T-helper 2 cell treated with Interferon-gamma antibody and Interleukin-4, amounts not matched to agents 5 μg/mL and 100 μg/mL, for 36 hours (primary cell): ENCODE measurements at regions not wholly inside any gene's neighbourhood (a gene's known extent, or its start where the extent isn't known, plus 50 kb on each side); places are given as distances from the start of the nearest gene placed in this dataset.

Experiments
- DNase-seq: peaks from one replicate; pipeline ENCODE4 v3.0.0; 2021; ENCODE audit warnings: low spot score
- H3K27ac Mint-ChIP-seq: one replicate; pipeline ENCODE4 v1.8.0; 2021; ENCODE audit warnings: mild to moderate bottlenecking, mixed read lengths
- H3K27me3 Mint-ChIP-seq: one replicate; pipeline ENCODE4 v1.8.0; 2021; ENCODE audit warnings: low read depth, mixed read lengths
- H3K36me3 Mint-ChIP-seq: one replicate; pipeline ENCODE4 v1.8.0; 2021; ENCODE audit warnings: low read depth, mixed read lengths
- H3K4me1 Mint-ChIP-seq: one replicate; pipeline ENCODE4 v1.8.0; 2021; ENCODE audit warnings: low read depth, mixed read lengths
- H3K4me3 Mint-ChIP-seq: one replicate; pipeline ENCODE4 v1.8.0; 2022; ENCODE audit warnings: mild to moderate bottlenecking, moderate library complexity, mixed read lengths
- H3K9me3 Mint-ChIP-seq: one replicate; pipeline ENCODE4 v1.8.0; 2021; ENCODE audit warnings: mixed read lengths

DNA sequence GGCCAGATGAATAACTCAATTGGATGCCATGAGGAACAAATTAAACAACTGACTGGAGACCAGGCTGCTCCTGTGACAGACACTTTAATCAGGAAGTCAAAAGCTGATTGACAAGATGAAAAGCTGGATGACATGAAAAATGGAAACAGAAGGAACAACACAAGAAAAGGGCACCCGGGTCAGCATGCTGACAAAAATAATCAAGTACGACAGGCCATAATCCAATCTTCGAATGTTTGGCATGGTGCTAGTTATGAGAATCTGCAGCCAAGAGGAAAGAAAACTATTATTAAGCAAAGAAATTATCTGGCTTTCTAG, 544.7 kb downstream of the ETNK1 start:
- H3K9me3 Mint-ChIP-seq, result peaks cover 19% of the 10 kb centered on the region

DNA sequence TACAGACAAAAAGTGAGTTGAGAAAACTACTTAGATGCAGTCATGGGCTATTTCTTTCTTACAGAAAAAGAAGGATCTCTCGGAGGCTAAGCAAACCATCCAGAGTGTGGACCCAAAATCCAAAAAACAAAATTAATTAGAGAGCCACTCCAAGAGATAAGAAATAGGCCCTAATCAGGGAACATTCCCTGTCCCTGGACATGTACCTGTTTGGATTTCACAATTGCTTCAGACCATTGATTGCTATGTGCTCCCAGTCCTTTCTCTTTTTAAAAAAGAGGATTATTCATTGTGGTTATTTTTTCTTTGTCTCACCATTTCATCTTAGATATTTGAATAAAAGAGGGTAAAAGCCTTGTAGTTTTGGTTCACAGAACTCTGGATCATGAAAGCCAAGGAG, 549.9 kb downstream of the ETNK1 start:
- Mint-ChIP-seq H3K36me3 (no peaks in the 10 kb centered on the region), H3K4me3 (no peak overlapping the region), H3K27ac (no peak overlapping the region), H3K9me3 (peaks cover 15% of the 10 kb centered on the region), H3K4me1 (no peaks in the 10 kb centered on the region), H3K27me3 (no peaks in the 10 kb centered on the region)
- no peak for DNase-seq

More for the DNA sequence above, 544.7 kb downstream of the ETNK1 start:
- DNase-seq, result no peak
- Mint-ChIP-seq H3K4me1 (no peaks in the 10 kb centered on the region), H3K36me3 (no peaks in the 10 kb centered on the region), H3K27ac (no peak overlapping the region), H3K27me3 (no peaks in the 10 kb centered on the region), H3K4me3 (no peak overlapping the region)

DNA sequence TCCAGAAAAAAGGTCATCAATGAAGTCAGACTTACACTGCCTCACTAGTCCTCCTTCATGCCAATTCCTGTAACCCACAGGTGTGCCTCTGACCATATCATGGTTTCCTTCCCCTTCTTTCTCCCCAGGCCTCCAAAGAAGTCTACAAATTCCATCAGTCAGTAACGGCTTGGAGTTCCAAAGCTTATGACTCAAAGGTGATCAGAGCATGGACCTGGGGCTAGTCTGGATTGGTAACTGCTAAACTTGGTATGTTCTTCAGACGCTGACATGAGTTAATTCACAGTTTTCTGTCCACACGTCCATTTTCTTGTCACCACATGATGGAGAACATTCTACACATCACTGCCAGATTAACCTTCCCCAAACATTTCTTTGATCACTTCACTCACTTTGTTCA, 560.4 kb downstream of the ETNK1 start:
- Mint-ChIP-seq H3K4me1 (no peaks in the 10 kb centered on the region), H3K4me3 (no peak overlapping the region)

DNA sequence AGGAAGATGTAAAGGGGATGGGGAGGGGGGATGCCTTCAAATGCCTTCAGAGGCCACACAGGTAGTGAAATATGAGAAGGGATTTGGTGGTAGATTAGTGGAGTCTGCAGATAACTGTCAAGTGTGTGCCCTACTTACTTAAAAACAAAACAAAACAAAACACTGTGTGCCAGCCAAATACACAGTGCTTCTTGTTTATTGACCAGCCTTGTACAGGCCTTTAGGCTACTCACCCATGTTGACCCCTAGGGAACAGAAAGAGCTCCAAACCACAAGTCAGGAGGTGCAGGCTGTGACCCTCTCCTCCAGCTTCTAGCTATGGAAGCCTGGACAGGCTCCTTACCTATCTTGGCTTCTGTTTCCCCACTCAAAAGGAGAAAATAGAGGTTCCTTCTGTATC, 562.0 kb downstream of the ETNK1 start:
- no peak overlapping the region for H3K4me3 Mint-ChIP-seq
- no peaks in the 10 kb centered on the region for H3K4me1 Mint-ChIP-seq
- no peak overlapping the region for H3K27ac Mint-ChIP-seq
- H3K9me3 Mint-ChIP-seq, result no peaks in the 10 kb centered on the region
- H3K36me3 Mint-ChIP-seq, result no peaks in the 10 kb centered on the region
- no peak for DNase-seq
- no peaks in the 10 kb centered on the region for H3K27me3 Mint-ChIP-seq

More for the DNA sequence above, 560.4 kb downstream of the ETNK1 start:
- Mint-ChIP-seq H3K9me3 (no peaks in the 10 kb centered on the region), H3K27ac (no peak overlapping the region), H3K36me3 (no peaks in the 10 kb centered on the region), H3K27me3 (no peaks in the 10 kb centered on the region)
- DNase-seq, result no peak

DNA sequence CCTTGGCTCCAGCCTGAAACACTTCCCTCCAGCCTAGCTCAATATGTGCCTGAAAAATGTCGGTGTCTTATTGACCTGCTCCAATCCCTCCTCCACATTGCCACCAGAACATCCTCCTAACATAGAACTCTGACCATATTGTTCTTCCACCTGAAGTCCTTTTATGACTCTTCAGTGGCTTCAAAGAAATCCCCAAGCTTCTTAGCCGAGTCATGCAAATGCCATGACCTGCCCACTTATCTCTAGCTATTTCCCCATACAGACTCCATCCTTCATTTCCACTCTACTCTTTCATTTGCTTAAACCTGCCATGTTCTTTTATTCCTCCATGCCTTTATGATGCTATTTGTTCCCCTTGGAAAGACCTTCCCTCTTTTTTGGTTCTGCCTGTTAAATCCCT, 568.6 kb downstream of the ETNK1 start:
- no peaks in the 10 kb centered on the region for H3K27me3 Mint-ChIP-seq
- peaks cover 4% of the 10 kb centered on the region for H3K9me3 Mint-ChIP-seq
- no peak overlapping the region for H3K27ac Mint-ChIP-seq
- H3K36me3 Mint-ChIP-seq, result no peaks in the 10 kb centered on the region
- no peaks in the 10 kb centered on the region for H3K4me1 Mint-ChIP-seq
- DNase-seq, result no peak
- no peak overlapping the region for H3K4me3 Mint-ChIP-seq

DNA sequence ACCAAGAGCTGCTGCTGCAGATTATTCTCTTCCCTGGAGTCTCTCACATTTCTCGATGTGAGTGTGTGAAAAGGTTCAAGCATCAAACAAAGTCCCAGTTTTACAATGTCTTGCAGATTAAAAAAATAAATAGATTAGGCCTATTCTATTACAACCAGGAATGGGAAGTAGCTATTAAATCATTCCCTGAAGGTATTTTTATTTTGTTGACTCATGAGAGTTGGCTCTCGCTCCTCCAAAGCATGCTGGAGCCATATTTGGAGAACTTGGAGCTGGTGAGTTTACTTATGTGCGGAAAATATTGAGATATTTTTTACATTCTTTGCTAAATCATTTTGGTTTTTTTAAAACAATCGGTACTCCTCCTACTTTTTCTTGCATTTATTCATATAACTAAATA, 572.3 kb downstream of the ETNK1 start:
- Mint-ChIP-seq H3K27ac (no peak overlapping the region), H3K36me3 (no peaks in the 10 kb centered on the region), H3K4me1 (no peaks in the 10 kb centered on the region), H3K4me3 (no peak overlapping the region), H3K27me3 (no peaks in the 10 kb centered on the region), H3K9me3 (peaks cover 4% of the 10 kb centered on the region)
- DNase-seq, result no peak

GRCh38 chr12:23202728-23203127, 577.8 kb downstream of the ETNK1 start:
- H3K27me3 Mint-ChIP-seq, result no peaks in the 10 kb centered on the region
- H3K4me1 Mint-ChIP-seq, result no peaks in the 10 kb centered on the region

DNA sequence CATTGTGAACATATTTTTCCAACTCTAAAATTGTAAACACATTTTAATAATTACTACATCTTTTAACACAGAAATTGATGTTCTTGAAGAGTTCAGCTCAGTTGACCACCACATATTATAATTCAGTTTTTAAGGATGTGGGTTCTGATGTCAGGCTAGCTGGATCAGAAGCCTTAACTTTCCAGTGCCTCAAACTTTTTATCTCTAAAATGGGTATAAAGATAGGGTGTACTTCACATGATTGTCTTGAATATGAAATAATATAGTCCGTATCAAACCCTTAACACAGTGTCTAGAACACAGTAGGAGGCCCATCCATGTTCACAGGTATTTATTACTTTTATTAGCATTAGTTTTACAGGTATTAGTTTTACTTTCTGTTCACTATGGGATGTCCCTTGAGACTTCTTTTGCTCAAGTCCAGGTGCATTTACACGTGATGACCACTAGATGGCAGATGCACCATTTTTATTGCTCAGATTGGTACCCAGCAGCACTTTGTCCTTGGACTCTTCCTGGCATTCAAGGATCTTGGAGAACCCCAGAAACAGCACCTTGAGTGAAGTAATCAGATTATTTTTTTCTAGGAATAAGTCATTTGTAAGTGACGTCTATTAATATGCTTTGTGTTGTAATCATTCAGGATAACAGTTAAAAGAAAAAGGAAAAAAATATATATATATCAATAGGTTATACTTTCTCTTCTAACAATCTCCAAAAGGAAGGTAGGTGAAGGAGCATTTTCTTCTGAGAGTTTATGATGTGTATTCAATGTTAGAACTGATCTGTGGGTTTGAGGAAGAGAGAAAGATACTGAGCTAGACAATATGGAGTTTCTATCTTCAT, 580.2 kb downstream of the ETNK1 start:
- H3K36me3 Mint-ChIP-seq, result no peaks in the 10 kb centered on the region
- H3K4me1 Mint-ChIP-seq, result no peaks in the 10 kb centered on the region
- H3K4me3 Mint-ChIP-seq, result no peak overlapping the region
- no peaks in the 10 kb centered on the region for H3K27me3 Mint-ChIP-seq
- no peak for DNase-seq
- H3K9me3 Mint-ChIP-seq, result no peaks in the 10 kb centered on the region
- H3K27ac Mint-ChIP-seq, result no peak overlapping the region

More at GRCh38 chr12:23202728-23203127, 577.8 kb downstream of the ETNK1 start:
- H3K27ac Mint-ChIP-seq, result no peak overlapping the region
- H3K36me3 Mint-ChIP-seq, result no peaks in the 10 kb centered on the region
- no peaks in the 10 kb centered on the region for H3K9me3 Mint-ChIP-seq
- no peak for DNase-seq
- H3K4me3 Mint-ChIP-seq, result no peak overlapping the region

GRCh38 chr12:23209793-23210192, 584.8 kb downstream of the ETNK1 start:
- H3K27ac Mint-ChIP-seq, result no peak overlapping the region
- no peaks in the 10 kb centered on the region for H3K27me3 Mint-ChIP-seq
- H3K9me3 Mint-ChIP-seq, result peaks cover 3% of the 10 kb centered on the region
- H3K4me3 Mint-ChIP-seq, result no peak overlapping the region
- no peaks in the 10 kb centered on the region for H3K4me1 Mint-ChIP-seq
- no peak for DNase-seq
- H3K36me3 Mint-ChIP-seq, result no peaks in the 10 kb centered on the region

DNA sequence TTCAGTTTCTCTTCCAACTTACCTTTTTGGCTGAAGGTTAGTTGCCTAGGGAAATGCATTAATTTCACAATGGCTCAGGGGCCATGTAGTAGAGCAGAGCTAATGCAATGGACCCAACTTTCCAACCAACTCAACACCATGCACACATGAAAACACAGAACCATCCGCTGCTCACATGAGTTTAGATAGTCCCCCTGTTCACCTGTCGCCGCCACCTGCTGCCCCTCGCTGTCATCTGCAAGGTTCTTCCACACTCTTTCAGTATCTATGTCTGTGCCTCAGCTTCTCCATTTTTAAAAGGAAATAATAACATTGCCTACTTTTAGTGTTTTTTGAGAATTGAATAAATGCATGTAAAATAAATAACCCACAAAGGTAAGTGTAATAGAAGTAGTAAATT, 585.6 kb downstream of the ETNK1 start:
- Mint-ChIP-seq H3K36me3 (no peaks in the 10 kb centered on the region), H3K4me3 (no peak overlapping the region), H3K9me3 (peaks cover 11% of the 10 kb centered on the region), H3K27me3 (no peaks in the 10 kb centered on the region), H3K27ac (no peak overlapping the region), H3K4me1 (no peaks in the 10 kb centered on the region)
- DNase-seq, result no peak

GRCh38 chr12:23211384-23212320, 586.7 kb downstream of the ETNK1 start:
- H3K36me3 Mint-ChIP-seq, result no peaks in the 10 kb centered on the region
- peaks cover 11% of the 10 kb centered on the region for H3K9me3 Mint-ChIP-seq
- H3K4me1 Mint-ChIP-seq, result no peaks in the 10 kb centered on the region
- H3K27me3 Mint-ChIP-seq, result no peaks in the 10 kb centered on the region
- H3K4me3 Mint-ChIP-seq, result no peak overlapping the region
- DNase-seq, result no peak
- H3K27ac Mint-ChIP-seq, result no peak overlapping the region

DNA sequence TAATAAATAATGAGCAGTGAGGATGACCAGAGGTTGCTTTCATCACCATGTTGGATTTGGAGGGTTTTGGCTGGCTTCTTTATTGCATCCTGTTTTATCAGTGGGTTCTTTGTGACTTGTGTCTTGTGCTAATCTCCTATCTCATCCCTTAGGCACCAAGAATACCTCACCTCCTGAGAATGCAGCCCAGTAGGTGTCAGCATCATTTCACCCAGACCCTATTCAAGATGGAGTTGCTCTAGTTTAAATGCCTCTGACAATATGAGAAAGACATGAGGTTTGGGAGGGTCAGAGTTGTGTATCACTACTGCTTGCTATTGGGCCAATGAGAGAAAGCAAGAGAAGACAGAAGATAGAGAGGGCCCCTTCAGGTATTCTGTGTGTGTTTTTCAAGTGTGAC, 592.2 kb downstream of the ETNK1 start:
- H3K27ac Mint-ChIP-seq, result no peak overlapping the region
- H3K4me3 Mint-ChIP-seq, result no peak overlapping the region
- no peak for DNase-seq
- H3K27me3 Mint-ChIP-seq, result no peaks in the 10 kb centered on the region
- no peaks in the 10 kb centered on the region for H3K36me3 Mint-ChIP-seq
- H3K4me1 Mint-ChIP-seq, result no peaks in the 10 kb centered on the region
- peaks cover 15% of the 10 kb centered on the region for H3K9me3 Mint-ChIP-seq

DNA sequence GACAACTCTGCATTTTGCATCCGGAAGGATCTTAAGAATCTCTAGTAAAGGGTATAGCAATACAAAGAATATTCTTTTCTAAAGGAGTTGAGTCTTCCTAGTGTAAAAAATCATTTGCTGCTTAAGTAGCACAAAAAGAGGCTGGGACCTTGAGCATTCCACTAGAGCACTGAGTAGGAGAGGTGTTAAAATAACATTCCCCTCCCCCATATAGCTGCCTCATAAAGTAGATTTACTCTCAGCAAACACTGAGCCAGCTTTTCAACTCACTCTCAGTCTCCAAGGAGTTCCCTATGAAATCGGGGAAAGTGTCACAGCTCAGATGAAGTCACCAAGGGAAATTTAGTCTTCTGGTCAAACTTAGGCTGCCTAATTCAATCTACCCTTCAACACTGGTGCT, 592.7 kb downstream of the ETNK1 start:
- Mint-ChIP-seq H3K36me3 (no peaks in the 10 kb centered on the region), H3K4me1 (no peaks in the 10 kb centered on the region), H3K27me3 (no peaks in the 10 kb centered on the region), H3K27ac (no peak overlapping the region), H3K4me3 (no peak overlapping the region), H3K9me3 (peaks cover 15% of the 10 kb centered on the region)
- no peak for DNase-seq

- DNase-seq, result no peak
- Mint-ChIP-seq H3K9me3 (peaks cover 4% of the 10 kb centered on the region), H3K27ac (no peak overlapping the region), H3K4me1 (no peaks in the 10 kb centered on the region), H3K27me3 (no peaks in the 10 kb centered on the region), H3K4me3 (no peak overlapping the region), H3K36me3 (no peaks in the 10 kb centered on the region)
These were observed 596.1 kb downstream of the ETNK1 start for GRCh38 chr12:23221066-23221465.
